Brain microvascular endothelial cell (primary cell): ENCODE measurements at regions not wholly inside any gene's neighbourhood (a gene's known extent, or its start where the extent isn't known, plus 50 kb on each side); places are given as distances from the start of the nearest gene placed in this dataset.

ENCODE experiments used
- DNase-seq: peaks from one replicate; pipeline ENCODE4 v3.0.0-alpha.2; 2020
- H3K27ac ChIP-seq: fragments of 250-450 bp; sonication (Bioruptor Pico); 2 replicates; pipeline ENCODE4 v1.5.1; 2020; ENCODE audit warnings: mild to moderate bottlenecking, moderate library complexity
- H3K27me3 ChIP-seq: fragments of 250-450 bp; sonication (Bioruptor Pico); replicated peaks from 2 replicates; pipeline ENCODE4 v1.5.1; 2020; ENCODE audit warnings: mild to moderate bottlenecking
- H3K36me3 ChIP-seq: fragments of 250-450 bp; sonication (Bioruptor Pico); replicated peaks from 2 replicates; pipeline ENCODE4 v1.5.1; 2020; ENCODE audit warnings: mild to moderate bottlenecking
- H3K4me3 ChIP-seq: 2 replicates; pipeline ENCODE4 v1.5.1; 2011; ENCODE audit warnings: low read depth, mild to moderate bottlenecking, control low read depth, low read length, moderate library complexity
- in situ Hi-C: cut with HindIII; loops from 2 replicates; pipeline ENCODE4 v1.10.0; 2017; ENCODE audit warnings: low sequenced_read_pairs, low pct_ligation_motif_present
- TF ChIP-seq, protein P1 (sequence below): IDR thresholded peaks from 2 replicates; pipeline ENCODE4 v1.5.1; 2011; ENCODE audit warnings: low read depth, mild to moderate bottlenecking, moderate library complexity, low read length, control low read depth, inconsistent platforms; ENCODE audit errors: missing control alignments

DNA sequence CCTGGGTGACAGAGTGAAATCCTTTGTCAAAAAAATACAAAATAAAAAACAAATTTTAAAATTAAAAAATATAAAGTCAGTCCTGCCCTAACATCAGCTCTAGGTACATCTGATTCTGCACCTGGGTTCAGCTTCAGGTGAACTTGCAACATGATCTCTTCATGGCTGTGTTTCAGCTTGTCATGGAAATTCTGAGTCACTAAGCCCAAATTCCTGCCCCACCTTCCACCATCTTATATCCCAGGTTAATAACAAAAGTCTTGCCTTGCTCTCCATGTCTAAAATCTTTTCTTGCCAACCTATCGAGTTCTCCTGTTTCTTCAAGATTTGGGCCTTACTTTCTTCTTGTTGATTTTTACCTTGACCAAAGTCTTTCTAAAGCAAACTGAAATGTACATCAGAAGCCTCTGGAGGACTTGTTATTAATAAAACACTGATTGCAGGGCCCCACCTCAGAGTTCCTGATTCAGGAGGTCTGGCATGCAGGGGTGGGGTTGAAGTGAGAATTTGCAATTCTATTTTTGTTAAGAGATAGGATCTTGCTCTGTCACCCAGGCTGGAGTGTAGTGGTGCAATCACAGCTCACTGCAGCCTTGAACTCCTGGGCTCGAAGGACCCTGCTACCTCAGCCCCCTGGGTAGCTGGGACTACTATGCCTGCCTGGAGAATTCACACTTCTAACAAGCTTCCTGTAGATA, 125.8 kb upstream of the VCX3A start:
- in situ Hi-C loops: no loop called here
- no peak for DNase-seq
- Histone ChIP-seq H3K27me3 (no peaks in the 10 kb centered on the region), H3K36me3 (no peaks in the 10 kb centered on the region), H3K4me3 (no peak overlapping the region), H3K27ac (no peak overlapping the region)
- TF ChIP-seq, protein P1, sequence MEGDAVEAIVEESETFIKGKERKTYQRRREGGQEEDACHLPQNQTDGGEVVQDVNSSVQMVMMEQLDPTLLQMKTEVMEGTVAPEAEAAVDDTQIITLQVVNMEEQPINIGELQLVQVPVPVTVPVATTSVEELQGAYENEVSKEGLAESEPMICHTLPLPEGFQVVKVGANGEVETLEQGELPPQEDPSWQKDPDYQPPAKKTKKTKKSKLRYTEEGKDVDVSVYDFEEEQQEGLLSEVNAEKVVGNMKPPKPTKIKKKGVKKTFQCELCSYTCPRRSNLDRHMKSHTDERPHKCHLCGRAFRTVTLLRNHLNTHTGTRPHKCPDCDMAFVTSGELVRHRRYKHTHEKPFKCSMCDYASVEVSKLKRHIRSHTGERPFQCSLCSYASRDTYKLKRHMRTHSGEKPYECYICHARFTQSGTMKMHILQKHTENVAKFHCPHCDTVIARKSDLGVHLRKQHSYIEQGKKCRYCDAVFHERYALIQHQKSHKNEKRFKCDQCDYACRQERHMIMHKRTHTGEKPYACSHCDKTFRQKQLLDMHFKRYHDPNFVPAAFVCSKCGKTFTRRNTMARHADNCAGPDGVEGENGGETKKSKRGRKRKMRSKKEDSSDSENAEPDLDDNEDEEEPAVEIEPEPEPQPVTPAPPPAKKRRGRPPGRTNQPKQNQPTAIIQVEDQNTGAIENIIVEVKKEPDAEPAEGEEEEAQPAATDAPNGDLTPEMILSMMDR: no peak

- Histone ChIP-seq H3K27ac (no peak overlapping the region), H3K4me3 (no peak overlapping the region), H3K36me3 (no peaks in the 10 kb centered on the region), H3K27me3 (no peaks in the 10 kb centered on the region)
- TF ChIP-seq, protein P1: no peak
- DNase-seq: no peak
- in situ Hi-C loops: no loop called here
These were observed 110.3 kb upstream of the VCX3A start for GRCh38 chrX:6645216-6645615.

GRCh38 chrX:6644411-6644810, 109.5 kb upstream of the VCX3A start:
- Histone ChIP-seq H3K27me3 (no peaks in the 10 kb centered on the region), H3K36me3 (no peaks in the 10 kb centered on the region), H3K4me3 (no peak overlapping the region), H3K27ac (no peak overlapping the region)
- TF ChIP-seq, protein P1: peak; percentile 26
- in situ Hi-C loops: no loop called here
- DNase-seq: no peak

GRCh38 chrX:6640727-6641126, 105.8 kb upstream of the VCX3A start:
- H3K4me3 ChIP-seq: no peak overlapping the region
- no peaks in the 10 kb centered on the region for H3K36me3 ChIP-seq
- no peaks in the 10 kb centered on the region for H3K27me3 ChIP-seq
- no peak for DNase-seq
- TF ChIP-seq, protein P1: no peak
- H3K27ac ChIP-seq: no peak overlapping the region
- in situ Hi-C loops: no loop called here

- Histone ChIP-seq H3K36me3 (no peaks in the 10 kb centered on the region), H3K27me3 (no peaks in the 10 kb centered on the region), H3K27ac (no peak overlapping the region), H3K4me3 (no peak overlapping the region)
- no peak for DNase-seq
- in situ Hi-C loops: no loop called here
- TF ChIP-seq, protein P1: no peak
These were observed 79.6 kb upstream of the VCX3A start for GRCh38 chrX:6614506-6614905.
